GM12865 (cell line): ENCODE measurements at regions not wholly inside any gene's neighbourhood (a gene's known extent, or its start where the extent isn't known, plus 50 kb on each side); places are given as distances from the start of the nearest gene placed in this dataset.

Source experiments
- DNase-seq: peaks from one replicate; pipeline ENCODE4 v3.0.0; 2010; ENCODE audit warnings: low read depth
- H3K4me3 ChIP-seq: 2 replicates; pipeline ENCODE4 v1.5.1; 2011; ENCODE audit warnings: mild to moderate bottlenecking, low read depth, low read length, control low read depth
- CTCF ChIP-seq: IDR thresholded peaks from 2 replicates; pipeline ENCODE4 v1.5.1; 2011; ENCODE audit warnings: low read length, control low read depth, low read depth, inconsistent platforms; ENCODE audit not compliant: insufficient read depth; ENCODE audit errors: missing control alignments

- no peak overlapping the region for H3K4me3 ChIP-seq
- TF ChIP-seq CTCF: no peak
- DNase-seq: no peak
Observed at GRCh38 chr2:30351949-30352348, 95.1 kb upstream of the LCLAT1 start.

GRCh38 chr2:30354150-30354549, 92.9 kb upstream of the LCLAT1 start:
- H3K4me3 ChIP-seq: no peak overlapping the region
- no peak for TF ChIP-seq CTCF
- no peak for DNase-seq

GRCh38 chr2:30354621-30355020, 92.4 kb upstream of the LCLAT1 start:
- DNase-seq: no peak
- no peak for TF ChIP-seq CTCF
- H3K4me3 ChIP-seq: no peak overlapping the region

GRCh38 chr2:30355306-30355705, 91.7 kb upstream of the LCLAT1 start:
- no peak for DNase-seq
- H3K4me3 ChIP-seq: no peak overlapping the region
- TF ChIP-seq CTCF: no peak

GRCh38 chr2:30356071-30356470, 91.0 kb upstream of the LCLAT1 start:
- TF ChIP-seq CTCF: no peak
- no peak overlapping the region for H3K4me3 ChIP-seq
- no peak for DNase-seq

GRCh38 chr2:30356776-30357175, 90.3 kb upstream of the LCLAT1 start:
- DNase-seq: no peak
- no peak for TF ChIP-seq CTCF
- H3K4me3 ChIP-seq: no peak overlapping the region

- TF ChIP-seq CTCF: no peak
- DNase-seq: no peak
- H3K4me3 ChIP-seq: no peak overlapping the region
Observed at GRCh38 chr2:30358351-30358750, 88.7 kb upstream of the LCLAT1 start.
